Stimulated activated CD4-positive, alpha-beta T cell treated with anti-CD3 and anti-CD28 coated beads, Interleukin-2, amount 100 ng/mL, for 24 hours (primary cell): ENCODE measurements at regions not wholly inside any gene's neighbourhood (a gene's known extent, or its start where the extent isn't known, plus 50 kb on each side); places are given as distances from the start of the nearest gene placed in this dataset.
"Not testable (repeated sequence)": the region's sequence is repeated elsewhere in the genome, so short reads cannot be mapped to it uniquely, and the experiment has no call there.

ENCODE experiments used
- DNase-seq, 2 donors: peaks; one replicate each; pipeline ENCODE4 v3.0.0-alpha.2; 2020

DNA sequence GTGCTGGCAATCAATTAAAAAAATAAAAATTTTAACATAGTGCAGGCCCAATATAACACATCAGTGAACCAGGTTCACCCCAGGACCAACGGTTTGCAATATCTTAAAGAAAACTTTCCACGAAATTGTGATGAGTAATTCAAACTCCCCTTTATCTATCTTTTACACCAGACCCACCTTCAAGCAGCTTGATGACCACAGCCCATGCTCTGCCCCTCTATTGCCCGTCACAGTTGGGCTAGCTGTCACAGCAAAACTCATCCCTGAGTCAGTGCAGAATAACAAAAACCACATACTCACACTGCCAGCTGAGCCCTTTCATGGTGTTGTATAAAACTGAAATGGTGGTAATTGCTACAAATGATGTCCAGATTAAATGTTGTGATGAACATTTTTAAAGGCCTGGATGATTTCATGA, 112.5 kb upstream of the CREB1 start:
- DNase-seq, result no peak

DNA sequence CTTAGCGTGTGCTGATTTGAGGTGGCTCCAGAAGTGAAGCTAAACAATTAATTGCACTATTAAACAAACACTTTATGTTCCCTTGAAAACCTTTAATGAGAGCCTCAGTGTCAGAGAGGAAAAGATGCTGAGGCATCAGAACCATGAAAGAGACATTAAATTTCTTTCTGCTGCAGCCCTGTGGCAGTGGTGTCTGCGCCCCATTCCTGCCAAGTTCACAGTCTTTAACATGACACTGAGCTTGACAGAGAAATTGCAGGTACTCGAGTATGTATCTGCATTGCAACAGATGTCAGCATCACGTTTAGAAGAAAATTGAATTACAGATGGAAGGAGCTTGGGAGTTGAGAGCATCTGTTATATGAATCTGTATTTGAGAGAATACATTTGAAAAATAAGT, 111.3 kb upstream of the CREB1 start:
- DNase-seq, result no peak

DNA sequence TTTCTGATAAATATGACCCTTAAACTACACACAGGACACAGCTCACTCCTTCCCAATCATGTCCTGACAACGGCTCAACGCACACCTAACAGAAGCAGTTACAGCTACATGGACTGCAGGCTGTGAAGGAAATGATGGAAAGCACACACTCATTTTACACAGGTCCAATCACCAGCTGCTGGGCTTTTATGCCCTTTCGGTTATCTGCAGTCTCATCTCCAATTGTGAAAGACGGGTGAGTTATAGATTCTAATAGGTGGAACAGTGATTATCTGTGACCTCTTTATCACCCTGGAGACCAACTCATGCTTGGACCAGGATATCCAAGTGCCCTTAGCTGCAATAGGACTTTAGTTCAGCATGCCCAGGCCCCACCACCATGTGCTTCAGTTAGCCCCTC, 110.4 kb upstream of the CREB1 start:
- no peak for DNase-seq

DNA sequence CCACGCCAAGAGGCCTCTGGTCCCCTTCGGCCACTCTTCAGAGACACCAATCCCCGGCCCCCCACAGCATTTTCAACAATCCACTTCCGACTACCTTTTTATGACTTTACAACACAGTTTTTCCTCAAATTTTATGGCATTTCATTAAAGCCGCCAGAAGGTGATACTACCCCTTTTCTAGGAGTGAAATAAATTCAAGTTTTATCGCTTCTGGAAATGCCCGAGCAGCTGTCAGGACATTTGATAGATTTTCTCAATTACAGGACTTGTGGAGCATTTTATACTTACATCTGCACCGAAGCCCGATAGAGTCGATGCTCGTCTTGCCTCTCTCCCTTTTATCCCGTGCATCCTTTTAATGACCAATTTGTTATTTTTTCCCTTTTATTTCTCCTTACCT, 108.1 kb upstream of the CREB1 start:
- no peak for DNase-seq

DNA sequence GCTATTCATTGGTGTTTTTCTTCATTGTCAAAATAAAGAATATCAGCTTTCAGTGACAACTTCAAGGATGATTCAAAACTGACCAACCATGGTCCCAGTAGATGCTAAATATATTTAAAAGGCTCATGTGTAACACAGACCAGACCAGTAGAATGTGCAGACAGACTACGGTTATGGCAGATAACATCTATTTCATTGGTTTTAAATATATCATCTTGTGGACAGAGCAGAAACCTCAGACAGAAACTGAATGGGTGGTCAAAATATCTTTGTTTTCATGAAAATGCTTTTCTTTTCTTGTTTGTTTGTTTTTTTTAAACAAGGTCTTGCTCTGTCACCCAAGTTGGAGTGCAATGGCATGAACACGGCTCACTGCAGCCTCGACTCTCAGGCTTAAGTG, 107.4 kb upstream of the CREB1 start:
- no peak for DNase-seq

DNA sequence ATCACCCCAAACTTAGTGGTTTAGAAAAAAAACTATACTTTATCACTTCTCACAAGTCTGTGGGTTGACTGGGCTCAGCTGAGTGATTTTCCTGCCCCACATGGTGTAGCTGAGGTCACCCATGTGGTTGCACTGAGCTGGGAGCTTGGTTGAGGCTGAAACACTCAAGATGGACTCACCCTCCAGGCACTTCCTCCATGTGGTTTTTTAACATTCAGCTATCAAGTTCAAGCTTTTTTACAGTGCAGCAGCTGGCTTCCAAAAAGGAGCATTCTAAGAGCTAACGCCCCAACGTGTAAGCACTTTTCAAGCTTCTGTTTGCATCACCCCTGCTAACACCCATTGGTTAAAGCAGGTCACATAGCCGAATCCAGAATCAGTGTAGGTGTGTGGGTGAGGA, 105.9 kb upstream of the CREB1 start:
- peak; percentile 25 to 34 for DNase-seq

DNA sequence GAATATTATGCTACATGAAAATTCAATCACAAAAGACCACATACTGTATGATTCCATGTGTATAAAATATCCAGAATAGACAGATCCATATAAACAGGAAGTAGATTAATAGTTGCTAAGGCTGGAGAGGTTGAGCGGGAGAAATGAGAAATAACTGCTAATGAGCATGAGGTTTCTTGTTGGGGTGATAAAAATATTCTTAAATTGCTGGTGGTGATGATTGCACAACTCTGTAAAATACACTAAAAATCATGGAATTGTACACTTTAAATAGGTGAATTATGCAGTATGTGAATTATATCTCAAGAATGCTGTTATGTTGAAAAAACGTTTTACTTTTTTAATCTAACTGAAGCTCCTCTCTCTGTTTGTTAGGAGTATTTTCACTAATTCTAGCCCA, 101.8 kb upstream of the CREB1 start:
- DNase-seq, result no peak

DNA sequence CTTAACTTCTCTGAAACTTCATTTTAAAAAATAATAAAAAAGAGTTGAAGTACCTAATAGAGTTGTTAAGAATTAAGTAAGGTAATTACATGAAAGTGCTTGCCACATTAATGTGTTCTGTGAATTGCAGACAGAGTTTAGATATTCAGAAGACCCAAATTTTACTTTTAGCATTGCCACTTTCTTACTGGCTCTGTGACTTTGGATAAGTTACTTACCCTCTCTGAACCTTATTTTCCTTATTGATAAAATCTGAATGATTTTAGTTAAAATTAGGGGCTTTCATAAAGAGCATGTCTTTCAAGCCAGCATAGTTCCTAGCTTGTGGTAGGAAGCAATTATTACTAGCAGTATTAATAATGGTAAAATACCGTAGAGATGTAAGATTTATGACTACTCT, 101.2 kb upstream of the CREB1 start:
- no peak for DNase-seq

DNA sequence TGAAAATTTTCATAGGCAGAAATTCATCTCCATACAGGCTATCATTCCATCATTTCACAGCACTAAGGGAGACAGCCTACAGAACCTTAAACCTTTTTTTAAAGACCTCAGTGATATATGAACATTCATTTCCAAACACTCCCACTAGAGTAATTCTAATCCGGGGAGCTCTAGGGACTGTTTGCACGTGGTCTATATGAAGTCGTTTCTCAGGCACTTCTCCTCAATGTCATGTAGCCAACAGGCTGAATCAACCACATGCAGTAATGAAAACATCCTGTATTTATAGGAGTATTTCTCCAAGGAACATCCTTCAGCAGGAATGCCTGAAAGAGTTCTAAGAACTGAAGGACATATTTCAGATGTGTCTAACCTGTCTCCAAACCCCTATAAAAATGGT, 97.3 kb upstream of the CREB1 start:
- no peak for DNase-seq

DNA sequence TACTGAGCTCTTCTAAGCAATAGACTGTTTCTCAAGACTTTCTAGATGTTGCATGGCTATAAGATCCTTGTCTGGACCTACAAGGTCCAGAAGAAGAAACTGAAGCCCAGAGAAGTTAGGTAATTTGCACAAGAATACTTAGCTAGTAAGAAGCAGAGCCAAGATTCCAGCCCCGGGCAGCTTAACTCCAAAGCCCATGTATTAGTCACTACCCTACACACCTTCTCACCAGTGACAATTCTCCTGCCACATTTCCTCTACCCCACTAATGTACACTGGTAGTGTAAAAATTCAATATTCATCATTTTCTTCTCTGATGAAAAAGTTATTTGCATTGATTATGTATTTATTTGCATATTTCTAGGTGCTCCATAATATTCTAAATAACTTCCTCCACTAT, 95.5 kb upstream of the CREB1 start:
- DNase-seq, result no peak

DNA sequence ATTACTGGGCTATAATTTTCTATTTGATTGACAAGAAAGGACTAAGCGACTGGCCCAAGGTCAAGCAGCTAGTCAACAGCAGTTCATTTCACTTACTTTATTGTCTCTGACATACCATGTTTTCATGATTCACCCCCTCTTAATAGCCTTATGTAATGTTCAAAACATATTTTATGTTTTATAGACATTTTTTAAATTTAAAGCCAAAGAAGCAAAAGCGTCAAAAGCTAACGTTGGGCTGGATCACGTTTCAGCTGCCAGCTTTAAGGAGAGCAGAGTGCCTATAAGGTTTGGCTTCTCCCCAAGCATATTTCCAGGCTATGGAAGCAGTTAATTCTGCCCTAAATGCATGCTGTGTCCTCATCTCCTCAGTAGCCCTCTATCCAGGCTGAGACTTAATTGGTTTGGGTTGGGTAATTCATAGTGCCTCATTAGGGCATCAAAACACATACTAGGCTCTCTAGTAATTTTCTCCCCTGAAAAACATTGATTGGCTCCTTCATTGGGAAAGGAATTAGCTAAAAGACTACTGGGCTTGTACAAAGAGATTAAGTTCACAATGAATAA, 94.8 kb upstream of the CREB1 start:
- no peak for DNase-seq

DNA sequence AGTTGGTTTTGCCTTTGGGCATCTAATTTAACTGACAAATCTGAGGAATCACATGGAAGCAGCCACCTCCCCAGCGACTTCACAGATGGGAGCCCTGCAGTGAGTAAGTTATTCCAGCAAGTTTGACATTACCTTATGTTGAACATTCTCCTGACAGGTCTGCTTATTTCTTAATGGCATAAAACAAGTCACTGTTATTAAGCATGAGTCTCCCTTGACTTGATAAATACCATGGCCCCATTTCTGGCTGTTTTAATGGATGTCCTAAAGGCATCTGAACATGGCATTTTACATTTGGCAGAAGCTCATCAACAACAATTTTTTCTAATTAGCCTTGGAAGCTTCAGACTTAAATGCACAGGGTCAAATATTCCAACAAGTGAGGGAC, 92.6 kb upstream of the CREB1 start:
- no peak for DNase-seq

DNA sequence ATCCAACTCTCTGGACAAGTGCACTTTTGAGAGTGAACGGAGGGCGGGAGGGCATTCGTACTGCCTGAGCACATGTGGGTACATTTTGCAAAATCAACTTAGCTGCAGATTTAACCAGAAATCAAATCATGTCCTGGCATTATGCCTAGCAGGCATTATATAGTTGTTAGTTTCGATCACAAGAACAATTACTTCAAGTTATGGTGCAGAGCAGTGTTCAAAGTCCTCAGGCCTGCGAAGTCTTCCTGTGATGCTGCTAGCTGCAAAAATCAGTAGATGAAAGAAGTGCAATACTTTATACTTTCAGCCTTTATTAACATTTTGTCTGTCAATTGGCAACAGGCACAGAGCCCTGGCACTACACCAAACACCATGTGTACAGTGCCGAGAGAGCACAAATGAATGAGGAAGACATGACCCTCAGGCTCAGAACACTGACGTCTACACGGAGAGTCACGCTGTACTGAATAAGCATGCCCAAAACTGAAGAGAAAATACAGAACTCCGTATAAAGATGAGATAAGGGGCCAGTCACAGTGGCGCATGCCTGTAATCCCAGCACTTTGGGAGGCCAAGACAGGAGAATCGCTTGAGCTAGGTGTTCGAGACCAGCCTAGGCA, 92.1 kb upstream of the CREB1 start:
- no peak for DNase-seq

DNA sequence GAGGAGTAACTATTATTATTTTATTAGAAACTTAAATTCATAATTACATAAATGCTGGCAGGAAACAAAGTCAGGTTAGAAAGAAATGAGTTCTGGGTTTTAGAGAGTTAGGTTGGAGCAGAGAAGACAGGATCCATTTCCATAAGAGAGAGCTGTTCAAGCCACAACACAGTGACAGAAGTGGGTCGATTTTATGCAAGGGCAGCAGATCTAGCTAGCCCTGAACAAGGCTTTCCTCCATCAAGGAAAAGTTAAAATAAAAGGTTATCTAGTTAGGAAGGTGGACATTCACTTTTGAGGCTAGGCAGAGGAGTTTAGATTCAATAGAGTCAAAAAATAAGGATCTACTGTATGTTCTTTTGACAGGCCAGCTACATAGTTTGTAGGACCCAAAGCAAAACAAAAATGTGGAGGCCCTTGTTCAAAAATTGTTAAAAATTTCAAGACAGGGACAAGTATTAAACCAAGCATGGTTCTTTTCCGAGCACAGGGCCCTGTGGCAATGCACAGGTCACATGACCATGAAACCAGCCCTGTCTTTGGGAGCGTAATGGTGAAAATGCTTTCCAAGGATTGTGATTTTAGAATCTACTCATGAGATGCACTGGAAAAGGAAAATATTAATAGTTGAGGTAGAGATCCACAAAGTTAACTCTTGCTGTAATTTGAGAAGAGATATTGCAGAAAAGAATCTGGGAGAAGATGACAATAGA, 91.2 kb upstream of the CREB1 start:
- DNase-seq, result no peak

DNA sequence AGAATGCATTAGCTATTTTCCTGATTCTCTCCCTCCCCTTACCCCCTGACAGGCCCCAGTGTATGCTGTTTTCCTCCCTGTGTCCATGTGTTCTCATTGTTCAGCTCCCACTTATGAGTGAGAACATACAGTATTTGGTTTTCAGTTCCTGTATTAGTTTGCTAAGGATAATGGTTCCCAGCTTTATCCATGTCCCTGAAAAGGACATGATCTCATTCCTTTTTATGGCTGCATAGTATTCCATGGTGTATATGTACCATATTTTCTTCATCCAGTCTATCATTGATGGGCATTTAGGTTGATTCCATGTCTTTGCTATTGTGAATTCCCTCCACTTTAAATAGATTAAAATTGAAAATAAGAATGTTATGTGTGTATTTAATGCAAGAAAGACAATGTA, 89.9 kb upstream of the CREB1 start:
- DNase-seq, result not testable (repeated sequence)

DNA sequence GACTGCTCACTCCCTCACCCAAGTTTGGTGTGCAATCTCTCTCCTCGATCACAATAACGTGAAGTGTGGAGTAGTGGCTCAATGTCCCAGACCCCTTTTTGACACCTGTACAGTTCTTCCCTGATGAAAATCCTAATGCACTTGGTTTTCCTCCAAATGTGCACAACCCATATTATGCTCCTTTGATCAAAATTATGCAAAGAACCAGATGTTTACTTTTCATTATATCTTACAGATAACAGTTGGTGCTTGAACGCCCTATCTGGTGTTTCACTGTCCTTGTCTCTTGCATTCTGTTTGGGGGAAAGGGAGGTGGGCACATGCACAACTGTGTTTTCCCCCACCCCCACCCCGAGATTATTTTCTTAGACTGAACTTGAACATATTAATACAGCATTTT, 85.0 kb upstream of the CREB1 start:
- no peak for DNase-seq

DNA sequence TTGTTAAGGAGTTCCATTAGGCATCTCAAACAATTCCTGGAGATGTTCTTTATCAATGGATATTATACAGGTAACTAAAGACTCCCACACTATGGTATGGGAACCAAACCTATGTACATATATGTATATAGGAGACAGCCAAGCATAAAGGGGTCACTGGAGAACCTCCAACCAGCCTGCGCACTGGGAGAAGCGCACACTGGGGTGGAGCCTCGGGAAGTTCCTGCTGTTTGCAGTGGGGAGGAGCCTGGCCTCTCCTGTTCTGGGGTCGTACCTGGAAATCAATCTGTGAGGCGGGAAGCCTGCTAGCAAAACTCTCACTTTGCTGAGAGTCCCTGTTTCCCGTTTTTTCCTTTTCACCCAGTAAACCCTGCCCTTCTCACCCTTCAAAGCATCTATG, 83.1 kb upstream of the CREB1 start:
- DNase-seq, result no peak

DNA sequence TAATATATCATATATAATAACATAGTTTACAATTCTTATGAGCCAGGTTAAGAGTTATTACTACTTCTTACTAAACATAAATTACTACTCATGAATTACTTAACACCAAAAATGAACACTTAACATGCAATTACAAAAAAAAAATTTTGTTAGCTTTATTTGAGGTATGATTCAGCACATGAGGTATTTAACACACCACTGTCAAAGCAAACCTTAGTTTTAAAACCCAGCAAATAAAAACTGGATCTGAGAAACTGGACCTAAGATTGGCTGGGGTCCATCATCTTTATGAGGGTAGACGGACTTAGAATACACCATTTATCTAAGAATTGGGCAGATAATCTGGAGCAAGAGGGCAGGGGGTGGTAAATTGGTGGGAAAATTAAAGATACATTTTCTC, 81.8 kb upstream of the CREB1 start:
- DNase-seq, result no peak

DNA sequence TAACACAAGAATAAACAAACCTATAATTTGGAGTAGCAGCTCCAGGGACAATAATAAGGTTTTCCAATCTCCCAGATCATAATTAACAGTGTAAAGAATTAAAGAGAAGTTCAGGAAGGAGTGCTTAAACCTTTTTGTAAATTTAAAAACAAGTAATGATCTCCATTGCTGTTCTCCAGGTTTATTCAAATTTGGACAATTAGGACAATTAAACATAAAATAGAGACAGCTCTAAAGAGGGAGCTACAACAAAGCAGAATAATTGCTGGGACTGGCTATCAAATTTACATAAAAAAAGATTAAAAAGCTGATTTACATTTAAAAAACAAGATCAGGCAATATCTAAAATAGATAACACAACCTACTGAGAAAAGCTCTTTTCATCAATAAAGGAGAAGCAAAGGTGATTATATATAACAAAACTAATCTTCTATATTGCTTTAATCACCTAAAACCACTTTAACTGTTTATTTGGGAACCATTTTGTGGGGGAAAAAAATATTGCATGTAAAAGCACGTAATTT, 80.1 kb upstream of the CREB1 start:
- no peak for DNase-seq

DNA sequence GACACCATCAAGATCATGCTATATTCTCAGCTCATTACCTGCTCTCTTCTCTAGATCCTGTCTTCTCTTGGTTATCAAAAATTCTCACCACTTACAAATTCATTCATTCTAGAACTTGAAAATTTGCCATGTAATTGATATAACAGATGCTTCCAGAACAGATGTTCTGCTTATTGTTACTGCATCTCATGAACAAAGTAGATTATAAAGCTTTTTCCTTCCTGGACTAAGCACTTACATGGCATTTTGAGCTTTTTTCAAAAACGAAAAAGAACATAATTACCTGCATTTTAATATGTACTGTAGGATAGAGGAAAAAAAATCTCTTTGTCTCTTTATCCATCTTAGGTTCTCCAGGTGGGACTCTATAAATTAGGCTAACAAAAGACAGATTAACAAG, 79.6 kb upstream of the CREB1 start:
- DNase-seq, result no peak

DNA sequence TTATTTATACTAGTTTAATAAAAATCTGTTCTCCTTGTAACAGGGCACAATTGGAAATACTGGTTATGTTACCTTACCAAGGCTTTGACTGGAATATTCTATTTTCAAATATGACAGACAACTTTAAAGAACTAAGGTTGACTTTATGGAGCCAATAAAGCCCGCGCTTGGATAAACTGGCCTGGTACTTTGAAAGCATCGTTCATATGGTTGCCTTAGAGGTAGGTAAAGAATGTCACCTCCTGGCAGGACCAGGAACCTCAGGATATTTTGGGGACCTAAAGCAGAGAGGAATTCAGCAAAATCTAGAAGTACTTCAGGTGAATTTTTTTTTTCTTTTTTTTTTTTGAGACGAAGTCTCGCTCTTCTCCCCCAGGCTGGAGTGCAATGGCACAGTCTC, 71.2 kb upstream of the CREB1 start:
- DNase-seq, result no peak

DNA sequence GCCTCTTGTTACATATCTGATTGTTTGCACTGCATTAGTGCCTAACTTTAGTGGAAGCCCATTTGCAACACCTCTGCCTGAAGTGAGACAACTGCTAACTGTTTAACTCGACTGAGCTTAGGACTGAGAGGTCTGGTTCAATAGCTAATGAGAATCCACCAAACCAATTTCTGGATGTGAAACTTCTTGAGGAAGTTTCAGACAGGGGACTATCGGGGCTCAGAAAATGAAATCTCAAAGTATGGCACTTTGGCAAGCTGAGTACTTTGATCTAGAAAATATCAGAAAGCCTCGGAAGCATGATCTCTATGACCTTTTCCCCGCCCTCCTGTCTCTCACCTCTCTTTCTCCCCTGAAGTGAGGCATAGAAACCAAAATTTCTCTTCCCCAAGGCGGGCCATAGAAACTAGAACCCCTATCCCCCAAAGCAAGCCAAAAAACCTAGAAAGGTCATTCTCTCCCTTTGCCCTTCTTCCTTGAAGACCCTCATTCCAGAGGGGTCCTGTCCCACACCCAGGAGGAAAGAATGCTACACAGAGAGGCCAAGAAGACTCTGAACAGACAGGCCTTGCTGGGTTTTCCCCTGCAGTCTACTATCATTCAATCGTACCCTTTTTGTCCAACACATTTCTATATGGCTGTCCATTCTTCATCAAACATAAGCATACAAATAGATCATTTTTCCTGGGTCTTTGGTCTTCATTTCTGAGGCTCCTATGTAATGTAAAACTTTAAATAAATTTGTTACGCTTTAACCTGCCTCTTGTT, 69.6 kb upstream of the CREB1 start:
- DNase-seq, result no peak

DNA sequence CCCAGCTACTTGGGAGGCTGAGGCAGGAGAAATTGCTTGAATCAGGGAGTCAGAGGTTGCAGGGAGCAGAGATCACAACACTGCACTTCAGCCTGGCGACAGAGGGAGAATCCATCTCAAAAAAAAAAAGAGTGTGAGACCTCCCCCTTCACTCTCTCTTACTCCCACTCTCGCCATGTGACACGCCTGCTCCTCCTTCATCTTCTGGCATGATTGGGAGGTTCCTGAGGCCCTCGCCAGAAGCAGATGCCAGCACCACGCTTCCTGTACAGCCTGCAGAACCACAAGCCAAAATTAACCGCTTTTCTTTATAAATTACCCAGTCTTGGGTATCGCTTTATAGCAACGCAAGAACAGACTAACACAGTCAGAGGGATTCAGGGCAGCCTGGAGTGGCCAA, 66.3 kb upstream of the CREB1 start:
- DNase-seq, result peak in 1 of 2 donors; percentile 15

DNA sequence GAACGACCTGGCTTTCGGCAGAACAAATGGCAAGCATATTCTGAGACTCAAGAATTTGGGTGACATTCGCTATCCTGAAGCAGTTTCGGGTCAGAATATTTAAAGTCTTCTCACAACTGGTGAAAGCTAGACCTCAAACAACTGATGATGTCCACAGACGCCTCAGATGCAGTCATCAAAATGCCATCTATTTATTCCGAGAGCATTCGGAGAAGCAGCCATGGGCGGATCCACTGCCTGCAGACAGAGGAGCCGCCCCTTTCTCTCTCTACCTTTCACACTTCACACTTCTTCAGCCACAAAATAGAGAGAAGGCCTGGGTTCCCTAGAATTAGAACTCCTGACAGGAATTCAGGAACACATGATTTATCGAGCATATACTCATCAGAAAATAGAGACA, 65.8 kb upstream of the CREB1 start:
- no peak for DNase-seq
